ENCODE measurements at regions not wholly inside any gene's neighbourhood (a gene's known extent, or its start where the extent isn't known, plus 50 kb on each side); places are given as distances from the start of the nearest gene placed in this dataset.

DNA sequence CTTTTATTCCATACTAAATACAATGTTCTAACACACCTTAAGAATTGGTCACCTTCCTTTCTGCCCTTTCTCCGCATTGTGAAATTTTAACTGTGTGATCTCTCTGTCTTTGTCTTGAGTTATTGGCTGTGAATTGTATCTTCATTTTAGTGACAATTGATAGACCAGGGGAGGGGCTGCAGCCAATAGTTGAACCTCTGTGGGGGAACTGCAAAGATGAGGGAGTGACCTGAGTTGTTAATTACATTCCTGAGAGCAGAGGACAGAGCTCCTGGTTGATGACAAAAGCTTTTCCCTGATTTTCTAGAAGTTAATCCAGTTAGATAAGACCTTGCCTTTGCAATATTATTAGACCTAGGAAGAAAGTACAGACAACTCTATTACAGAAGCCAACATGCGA is 1535.7 kb downstream of the BRINP3 start:
- no peak for DNase-seq
- H3K4me3 ChIP-seq, result no peak overlapping the region
- no peaks in the 10 kb centered on the region for H3K36me3 ChIP-seq
- TF ChIP-seq CTCF (IDR thresholded peaks at IDR 0.05; ENCODE audit: borderline replicate concordance), result no peak
- intact Hi-C loops (cut with micrococcal nuclease), result no loop called here
- peaks cover 3% of the 10 kb centered on the region for H3K9me3 ChIP-seq (replicated peaks)
- H3K4me1 ChIP-seq, result no peaks in the 10 kb centered on the region
- no peaks in the 10 kb centered on the region for H3K27me3 ChIP-seq (ENCODE audit: low read depth)
- H3K27ac ChIP-seq (replicated peaks), result no peak overlapping the region

DNA sequence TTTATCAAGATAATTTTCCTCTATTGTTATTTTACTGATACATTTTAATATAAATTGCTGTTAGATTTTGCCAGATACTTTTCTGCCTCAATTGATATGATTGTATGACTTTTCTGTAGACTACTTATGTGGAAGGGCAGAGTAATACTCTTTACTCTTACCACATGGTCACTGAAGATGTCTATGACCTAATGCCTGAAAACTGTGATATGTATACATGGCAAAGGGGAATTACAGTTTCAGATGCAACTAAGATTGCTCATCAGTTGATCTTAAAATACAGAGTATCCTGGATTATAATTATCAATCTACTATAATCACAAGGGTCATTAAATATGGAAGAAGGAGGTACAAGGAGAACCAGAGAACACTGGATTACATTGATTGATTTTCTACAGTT is 1528.0 kb downstream of the BRINP3 start:
- DNase-seq, result no peak
- intact Hi-C loops (cut with micrococcal nuclease), result no loop called here

GRCh38 chr1:188958461-188959115 is 1519.1 kb downstream of the BRINP3 start:
- DNase-seq, result no peak
- Histone ChIP-seq H3K27ac (replicated peaks) (no peak overlapping the region), H3K36me3 (no peaks in the 10 kb centered on the region), H3K9me3 (replicated peaks) (peaks cover 4% of the 10 kb centered on the region), H3K4me3 (no peak overlapping the region), H3K27me3 (ENCODE audit: low read depth) (no peaks in the 10 kb centered on the region), H3K4me1 (no peaks in the 10 kb centered on the region)
- intact Hi-C loops (cut with micrococcal nuclease), result no loop called here
- TF ChIP-seq CTCF (IDR thresholded peaks at IDR 0.05; ENCODE audit: borderline replicate concordance), result no peak

More for the DNA sequence above, 1528.0 kb downstream of the BRINP3 start:
- TF ChIP-seq CTCF (IDR thresholded peaks at IDR 0.05; ENCODE audit: borderline replicate concordance), result no peak
- Histone ChIP-seq H3K9me3 (replicated peaks) (no peaks in the 10 kb centered on the region), H3K27me3 (ENCODE audit: low read depth) (no peaks in the 10 kb centered on the region), H3K27ac (replicated peaks) (no peak overlapping the region), H3K4me3 (no peak overlapping the region), H3K36me3 (no peaks in the 10 kb centered on the region), H3K4me1 (no peaks in the 10 kb centered on the region)

GRCh38 chr1:188986745-188987417 is 1490.8 kb downstream of the BRINP3 start:
- H3K9me3 ChIP-seq (replicated peaks), result peaks cover 16% of the 10 kb centered on the region
- no peak for DNase-seq
- no peak for TF ChIP-seq CTCF (IDR thresholded peaks at IDR 0.05; ENCODE audit: borderline replicate concordance)
- no peak overlapping the region for H3K4me3 ChIP-seq
- H3K27me3 ChIP-seq (ENCODE audit: low read depth), result no peaks in the 10 kb centered on the region
- no peaks in the 10 kb centered on the region for H3K36me3 ChIP-seq
- H3K4me1 ChIP-seq, result no peaks in the 10 kb centered on the region
- no peak overlapping the region for H3K27ac ChIP-seq (replicated peaks)
- intact Hi-C loops (cut with micrococcal nuclease), result no loop called here

- no peak for TF ChIP-seq CTCF (IDR thresholded peaks at IDR 0.05; ENCODE audit: borderline replicate concordance)
- H3K36me3 ChIP-seq, result no peaks in the 10 kb centered on the region
- peaks cover 6% of the 10 kb centered on the region for H3K9me3 ChIP-seq (replicated peaks)
- no peak overlapping the region for H3K27ac ChIP-seq (replicated peaks)
- no peaks in the 10 kb centered on the region for H3K4me1 ChIP-seq
- no peaks in the 10 kb centered on the region for H3K27me3 ChIP-seq (ENCODE audit: low read depth)
- H3K4me3 ChIP-seq, result no peak overlapping the region
- intact Hi-C loops (cut with micrococcal nuclease), result no loop called here
- no peak for DNase-seq
These were observed 1489.1 kb downstream of the BRINP3 start for GRCh38 chr1:188988589-188988988.
